GM18505 (cell line): ENCODE measurements at regions not wholly inside any gene's neighbourhood (a gene's known extent, or its start where the extent isn't known, plus 50 kb on each side); places are given as distances from the start of the nearest gene placed in this dataset.

Source experiments
- ATAC-seq: cut with Tn5 transposase; IDR thresholded peaks from one replicate; pipeline ENCODE4 v1.9.1; 2021; ENCODE audit not compliant: unreplicated experiment
- POLR2A ChIP-seq: IDR thresholded peaks from 4 replicates; pipeline ENCODE4 v1.6.1; 2011; ENCODE audit warnings: borderline replicate concordance; ENCODE audit not compliant: insufficient read depth, insufficient read length; ENCODE audit errors: extremely low read depth

DNA sequence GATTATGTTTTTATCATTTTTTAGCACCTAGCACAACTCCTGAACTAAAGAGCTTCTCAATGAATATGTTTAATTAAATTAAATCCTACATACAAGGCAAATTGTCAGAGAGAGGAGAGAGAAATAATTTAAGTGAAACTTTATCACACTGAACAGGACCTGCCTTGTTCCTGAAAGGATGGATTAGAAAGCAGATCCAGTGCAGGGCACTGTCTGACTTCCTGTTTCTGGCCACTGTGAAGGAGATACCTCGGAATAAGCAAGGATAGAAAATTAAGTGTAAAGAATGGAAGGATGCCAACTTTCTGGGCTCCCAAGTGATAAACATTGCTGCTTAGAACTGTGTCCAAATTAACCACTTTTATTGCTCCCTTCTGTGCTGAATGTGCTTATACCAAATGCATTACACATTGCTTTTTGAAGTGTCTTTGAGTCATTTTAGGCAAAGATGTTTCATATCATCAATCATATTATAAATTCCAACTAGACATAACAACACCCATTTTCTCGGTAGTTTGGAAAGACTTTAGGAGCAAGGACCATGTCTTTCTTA is 89.1 kb upstream of the SPDL1 start:
- TF ChIP-seq POLR2A: no peak
- ATAC-seq: no peak

DNA sequence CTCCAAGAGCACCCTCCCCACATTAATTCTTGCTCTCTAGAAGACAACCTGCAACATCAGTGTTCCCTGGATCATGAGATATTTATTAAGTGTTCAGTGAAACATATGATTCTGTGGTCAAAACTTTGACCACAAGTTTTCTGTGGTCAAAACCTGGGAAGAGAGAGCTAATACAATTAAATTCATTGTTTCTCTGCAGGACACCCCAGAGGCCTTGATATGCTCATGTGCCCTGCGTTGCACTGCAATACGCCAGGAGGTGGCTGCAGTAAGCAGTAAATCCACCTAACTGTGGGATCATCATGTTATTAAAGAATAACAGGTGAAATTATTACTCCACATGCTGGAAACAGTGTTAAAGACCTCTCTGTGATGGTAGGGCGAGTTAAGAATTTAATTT is 109.3 kb upstream of the SPDL1 start:
- no peak for TF ChIP-seq POLR2A
- no peak for ATAC-seq

- ATAC-seq: no peak
- no peak for TF ChIP-seq POLR2A
Observed at GRCh38 chr5:169472544-169472943, 111.0 kb upstream of the SPDL1 start.

DNA sequence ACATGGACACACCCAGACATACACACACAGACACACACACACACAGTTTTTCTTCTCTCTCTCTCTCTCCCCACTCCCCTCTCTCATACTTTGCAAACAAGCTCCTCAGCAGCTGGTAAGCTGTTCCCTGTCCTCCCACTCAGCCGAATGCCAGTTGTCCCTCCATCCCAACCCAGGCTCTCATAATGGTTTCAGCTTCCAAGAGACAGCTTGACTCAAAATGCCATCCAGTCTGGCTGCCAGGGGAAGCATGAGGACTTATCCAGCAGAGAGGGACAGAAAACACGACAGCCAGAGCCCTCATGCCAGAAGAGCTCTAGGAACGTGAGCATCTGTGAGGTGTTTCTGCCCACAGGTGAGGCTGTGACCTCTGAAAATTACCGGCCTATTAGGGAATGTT is 112.6 kb upstream of the SPDL1 start:
- TF ChIP-seq POLR2A: no peak

DNA sequence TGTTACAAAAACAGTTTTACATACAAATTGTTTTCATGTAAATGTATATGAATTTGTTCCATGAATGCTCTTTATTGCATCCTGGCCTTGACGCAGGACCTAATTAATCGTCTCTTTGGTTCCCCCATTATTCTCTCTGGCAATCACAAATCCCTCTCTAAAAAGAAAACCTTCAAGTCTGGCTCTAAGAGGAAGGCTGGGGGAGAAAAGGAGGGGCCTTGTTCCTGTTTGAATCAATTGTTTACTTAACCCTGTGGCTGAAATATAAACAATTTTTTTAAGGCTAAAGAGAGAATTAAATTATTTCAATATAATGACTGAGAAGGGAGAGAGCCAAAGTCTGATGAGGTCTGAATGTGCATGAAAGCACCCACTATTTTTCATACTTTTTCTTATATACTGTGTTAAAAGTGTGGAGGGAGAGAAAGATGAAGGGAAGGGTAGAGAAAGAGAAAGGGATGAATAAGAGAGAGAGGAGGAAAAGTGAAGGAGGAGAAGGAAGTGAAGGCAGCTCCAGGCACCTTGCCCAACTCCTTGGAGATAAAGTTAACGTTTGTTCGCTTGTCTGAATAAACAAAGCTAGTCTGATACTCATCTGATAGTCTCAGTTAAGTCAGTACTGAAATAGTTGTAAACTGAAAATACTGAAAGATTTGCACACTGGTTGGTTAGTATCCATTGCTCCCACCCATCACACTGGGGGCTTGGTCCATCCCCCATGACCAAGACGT is 116.4 kb upstream of the SPDL1 start:
- no peak for TF ChIP-seq POLR2A
- ATAC-seq: no peak

More for the DNA sequence above, 112.6 kb upstream of the SPDL1 start:
- no peak for ATAC-seq

- TF ChIP-seq POLR2A: no peak
- no peak for ATAC-seq
Observed at GRCh38 chr5:169460896-169461295, 122.7 kb upstream of the SPDL1 start.

DNA sequence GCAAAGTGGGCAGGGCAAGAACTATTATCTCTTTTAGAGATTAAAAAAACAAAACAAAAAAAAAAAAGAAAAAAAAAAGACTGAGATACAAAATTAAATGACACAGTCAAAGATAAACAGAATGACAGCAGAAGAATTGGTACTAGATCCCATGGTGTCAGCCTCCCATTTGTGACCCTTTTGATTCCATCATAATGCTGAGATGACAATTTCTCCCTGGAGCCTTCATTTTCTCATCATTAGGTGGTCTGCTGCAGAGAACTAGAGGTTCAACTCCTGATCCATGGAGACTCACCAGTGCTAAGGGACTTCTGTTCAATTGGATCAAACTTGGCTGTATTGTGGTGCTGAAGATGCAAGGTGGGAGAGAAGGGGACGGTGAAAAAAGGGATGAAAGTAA is 123.5 kb upstream of the SPDL1 start:
- ATAC-seq: no peak
- no peak for TF ChIP-seq POLR2A

GRCh38 chr5:169458221-169458620 is 125.4 kb upstream of the SPDL1 start:
- ATAC-seq: no peak
- no peak for TF ChIP-seq POLR2A

DNA sequence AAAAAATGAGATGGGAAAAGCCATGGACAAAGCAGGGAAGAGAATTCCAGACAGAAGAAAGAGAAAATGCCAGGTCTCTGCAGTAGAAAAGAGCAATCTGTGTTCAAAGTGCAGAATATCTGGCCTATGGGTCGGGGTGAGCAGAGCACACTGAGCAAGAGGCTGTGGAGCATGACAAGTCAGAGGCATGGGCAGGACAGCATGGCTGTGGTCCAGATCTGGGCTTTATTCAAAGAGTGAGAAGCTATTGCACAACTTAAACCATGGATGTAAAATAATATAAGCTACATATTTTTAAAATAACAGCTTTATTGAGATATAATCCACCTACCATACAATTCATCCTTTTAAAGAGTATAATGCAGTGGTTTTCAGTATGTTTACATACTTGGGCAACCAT is 133.1 kb upstream of the SPDL1 start:
- TF ChIP-seq POLR2A: no peak
- no peak for ATAC-seq

- no peak for ATAC-seq
- no peak for TF ChIP-seq POLR2A
Observed at GRCh38 chr5:169448826-169449225, 134.7 kb upstream of the SPDL1 start.

GRCh38 chr5:169445191-169445590 is 138.4 kb upstream of the SPDL1 start:
- no peak for ATAC-seq
- no peak for TF ChIP-seq POLR2A

- TF ChIP-seq POLR2A: no peak
- ATAC-seq: no peak
Observed at GRCh38 chr5:169442913-169443784, 140.4 kb upstream of the SPDL1 start.

DNA sequence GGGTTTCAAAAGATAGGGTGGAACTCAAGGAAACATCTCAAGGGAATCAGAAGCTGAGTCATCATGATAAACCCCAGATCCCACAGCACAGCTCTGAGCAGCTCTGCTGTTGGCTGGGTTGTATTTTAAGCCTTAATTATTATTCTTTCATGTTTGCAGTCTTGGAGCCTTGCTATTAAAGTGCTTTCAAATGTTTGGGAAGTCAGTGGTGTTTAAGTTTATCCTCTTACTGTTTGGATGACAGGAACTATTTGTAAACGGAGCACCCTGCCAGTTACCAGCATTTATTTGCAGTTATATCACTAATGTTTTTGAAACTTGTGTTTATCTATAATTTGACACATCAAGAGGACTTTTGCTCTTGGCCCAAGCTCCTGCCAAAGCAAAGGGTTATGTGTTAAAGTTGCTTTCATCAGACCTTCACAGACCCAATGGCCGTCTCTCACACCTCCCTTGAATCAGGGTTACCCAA is 141.1 kb upstream of the SPDL1 start:
- ATAC-seq: no peak
- TF ChIP-seq POLR2A: no peak
